K562 (cell line): ENCODE measurements at regions not wholly inside any gene's neighbourhood (a gene's known extent, or its start where the extent isn't known, plus 50 kb on each side); places are given as distances from the start of the nearest gene placed in this dataset.

Experiments
- CBX3 ChIP-seq, 2 experiments: IDR thresholded peaks; 1 replicate in 1 of 2; 2 replicates in 1 of 2; pipeline ENCODE4 v1.6.1; 2012; ENCODE audit warnings: inconsistent platforms in 2 of 2, low read length in 2 of 2, borderline replicate concordance in 1 of 2, control low read depth in 1 of 2
- CHD2 ChIP-seq: IDR thresholded peaks from 2 replicates; pipeline ENCODE4 v1.6.1; 2011; ENCODE audit warnings: low read depth, low read length
- FOXP1 ChIP-seq: sonication (generic); formaldehyde crosslinking; IDR thresholded peaks from 2 replicates; pipeline ENCODE4 v1.8.0; 2022; ENCODE audit warnings: mild to moderate bottlenecking, missing genetic modification reagents
- MAZ ChIP-seq, 2 experiments: fragments of 450-650 bp in 1 of 2; sonication (generic) in 1 of 2; formaldehyde crosslinking; IDR thresholded peaks in 1 of 2; conservative IDR thresholded peaks in 1 of 2; 2 replicates each; pipeline versions ENCODE4 v1.4.0 to v1.5.0; 2020; ENCODE audit warnings: mild to moderate bottlenecking in 1 of 2, missing genetic modification reagents in 1 of 2
- POLR2AphosphoS5 ChIP-seq: IDR thresholded peaks from 2 replicates; pipeline ENCODE4 v1.6.1; 2011; ENCODE audit warnings: mild to moderate bottlenecking, low read depth, low read length, moderate library complexity; ENCODE audit not compliant: control insufficient read depth, insufficient read depth
- ZNF347 ChIP-seq: fragments of 450-650 bp; formaldehyde crosslinking; IDR thresholded peaks from 2 replicates; pipeline ENCODE4 v1.4.0; 2020; ENCODE audit warnings: low read depth, mild to moderate bottlenecking, moderate library complexity
- TF ChIP-seq, protein P1 (sequence below), 3 experiments: IDR thresholded peaks in 2 of 3; conservative IDR thresholded peaks in 1 of 3; 2 replicates each; pipeline ENCODE4 v1.5.1; 2011 to 2012; ENCODE audit warnings: low read length in 3 of 3, mild to moderate bottlenecking in 3 of 3, control low read depth in 2 of 3, improper control_type of control experiment in 1 of 3, inconsistent platforms in 1 of 3, low read depth in 1 of 3, mixed read lengths in 1 of 3, moderate library complexity in 1 of 3; ENCODE audit not compliant: insufficient read depth in 2 of 3

DNA sequence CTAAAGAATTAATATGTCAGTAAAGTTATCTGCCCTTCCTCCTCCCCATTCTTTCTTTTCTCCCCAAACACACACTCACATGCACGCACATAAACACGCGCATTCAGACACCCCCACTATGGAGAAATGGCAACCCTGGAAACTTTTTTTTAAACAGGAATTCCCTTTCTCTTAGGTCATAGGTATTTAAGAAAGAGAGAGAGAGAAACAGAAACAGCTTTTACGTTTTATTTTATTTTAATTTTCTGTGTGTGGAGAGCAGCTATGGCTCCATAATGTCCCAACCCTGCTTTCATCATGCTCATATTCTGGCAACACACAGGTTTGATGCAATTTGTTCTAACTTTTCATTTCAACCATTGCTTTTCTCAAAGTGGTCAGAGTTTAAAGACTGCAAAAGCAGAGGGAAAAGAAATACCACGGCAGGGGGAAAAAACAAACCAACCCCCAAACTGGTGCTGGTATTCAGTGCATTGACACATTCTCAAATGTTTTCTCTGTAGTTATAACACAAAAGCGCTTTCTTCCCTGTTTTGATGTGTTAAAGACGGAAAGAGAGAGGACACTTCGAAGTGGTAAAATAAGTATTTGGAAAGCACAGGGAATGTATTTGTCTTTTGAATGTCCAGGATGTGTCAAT is 126.0 kb upstream of the TMEM161B start:
- no peak for TF ChIP-seq CBX3 (IDR thresholded peaks at IDR 0.05; ENCODE audit: borderline replicate concordance in 1 of 2, low read length in 2 of 2)
- no peak for TF ChIP-seq FOXP1
- TF ChIP-seq, protein P1, sequence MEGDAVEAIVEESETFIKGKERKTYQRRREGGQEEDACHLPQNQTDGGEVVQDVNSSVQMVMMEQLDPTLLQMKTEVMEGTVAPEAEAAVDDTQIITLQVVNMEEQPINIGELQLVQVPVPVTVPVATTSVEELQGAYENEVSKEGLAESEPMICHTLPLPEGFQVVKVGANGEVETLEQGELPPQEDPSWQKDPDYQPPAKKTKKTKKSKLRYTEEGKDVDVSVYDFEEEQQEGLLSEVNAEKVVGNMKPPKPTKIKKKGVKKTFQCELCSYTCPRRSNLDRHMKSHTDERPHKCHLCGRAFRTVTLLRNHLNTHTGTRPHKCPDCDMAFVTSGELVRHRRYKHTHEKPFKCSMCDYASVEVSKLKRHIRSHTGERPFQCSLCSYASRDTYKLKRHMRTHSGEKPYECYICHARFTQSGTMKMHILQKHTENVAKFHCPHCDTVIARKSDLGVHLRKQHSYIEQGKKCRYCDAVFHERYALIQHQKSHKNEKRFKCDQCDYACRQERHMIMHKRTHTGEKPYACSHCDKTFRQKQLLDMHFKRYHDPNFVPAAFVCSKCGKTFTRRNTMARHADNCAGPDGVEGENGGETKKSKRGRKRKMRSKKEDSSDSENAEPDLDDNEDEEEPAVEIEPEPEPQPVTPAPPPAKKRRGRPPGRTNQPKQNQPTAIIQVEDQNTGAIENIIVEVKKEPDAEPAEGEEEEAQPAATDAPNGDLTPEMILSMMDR (IDR thresholded peaks at IDR 0.05 in 2 of 3, conservative IDR thresholded peaks at IDR 0.05 in 1 of 3; ENCODE audit: insufficient read depth in 2 of 3, low read depth in 1 of 3, low read length in 3 of 3), result no peak
- no peak for TF ChIP-seq POLR2AphosphoS5
- TF ChIP-seq ZNF347 (CRISPR knock-in tag), result no peak
- TF ChIP-seq MAZ (CRISPR knock-in tag; conservative IDR thresholded peaks at IDR 0.05 in 1 of 2, IDR thresholded peaks at IDR 0.05 in 1 of 2), result no peak
- TF ChIP-seq CHD2, result no peak
